ENCODE measurements at regions not wholly inside any gene's neighbourhood (a gene's known extent, or its start where the extent isn't known, plus 50 kb on each side); places are given as distances from the start of the nearest gene placed in this dataset.

- intact Hi-C loops (cut with micrococcal nuclease) = no loop called here
- H3K4me3 Mint-ChIP-seq = no peak overlapping the region
- Histone ChIP-seq H4K20me1 (ENCODE audit: insufficient read depth, low read length) (no peaks in the 10 kb centered on the region), H2AFZ (ENCODE audit: insufficient read depth, low read depth, low read length, poor library complexity, severe bottlenecking) (no peak overlapping the region), H3K4me1 (ENCODE audit: control insufficient read depth in 1 of 2, insufficient read depth in 2 of 2, low read length in 2 of 2) (no peaks in the 10 kb centered on the region), H3K79me2 (ENCODE audit: insufficient read depth, low read length) (no peaks in the 10 kb centered on the region), H3K27me3 (ENCODE audit: control insufficient read depth in 2 of 2, insufficient read depth in 2 of 2, low read length in 2 of 2) (no peaks in the 10 kb centered on the region), H3K4me2 (replicated peaks; ENCODE audit: extremely low read depth, low read length, poor library complexity, severe bottlenecking) (no peak overlapping the region), H3K9me3 (replicated peaks in 1 of 2; ENCODE audit: control insufficient read depth in 1 of 2, insufficient read depth in 1 of 2, low read length in 2 of 2) (no peaks in the 10 kb centered on the region), H3K27ac (ENCODE audit: low read depth in 1 of 2, low read length in 2 of 2) (no peak overlapping the region), H3K36me3 (replicated peaks in 1 of 2; ENCODE audit: control insufficient read depth in 1 of 2, insufficient read depth in 2 of 2, low read length in 2 of 2) (no peaks in the 10 kb centered on the region), H3K9ac (ENCODE audit: insufficient read depth, low read length, poor library complexity, severe bottlenecking) (no peak overlapping the region), H3K4me3 (replicated peaks in 1 of 3; ENCODE audit: low read depth in 2 of 3, low read length in 3 of 3) (no peak overlapping the region)
- peaks cover 2 to 14% (median 3%) of the 10 kb centered on the region in 7 donors for H3K9me3 Mint-ChIP-seq
- DNase-seq = no peak
- H3K27ac Mint-ChIP-seq = no peak overlapping the region
- no peaks in the 10 kb centered on the region for H3K4me1 Mint-ChIP-seq
- H3K36me3 Mint-ChIP-seq = no peaks in the 10 kb centered on the region
- WGBS (ENCODE audit: insufficient coverage) = no CpG with 5 or more reads among the region's 6 CpGs
- TF ChIP-seq CTCF (IDR thresholded peaks at IDR 0.05) = no peak
- H3K27me3 Mint-ChIP-seq (ENCODE audit: low read depth in 3 of 3) = peaks cover 0 to 2% (median 0%) of the 10 kb centered on the region in 3 donors
These were observed 456.2 kb downstream of the ADAMTS20 start for GRCh38 chr12:43095669-43096280.

DNA sequence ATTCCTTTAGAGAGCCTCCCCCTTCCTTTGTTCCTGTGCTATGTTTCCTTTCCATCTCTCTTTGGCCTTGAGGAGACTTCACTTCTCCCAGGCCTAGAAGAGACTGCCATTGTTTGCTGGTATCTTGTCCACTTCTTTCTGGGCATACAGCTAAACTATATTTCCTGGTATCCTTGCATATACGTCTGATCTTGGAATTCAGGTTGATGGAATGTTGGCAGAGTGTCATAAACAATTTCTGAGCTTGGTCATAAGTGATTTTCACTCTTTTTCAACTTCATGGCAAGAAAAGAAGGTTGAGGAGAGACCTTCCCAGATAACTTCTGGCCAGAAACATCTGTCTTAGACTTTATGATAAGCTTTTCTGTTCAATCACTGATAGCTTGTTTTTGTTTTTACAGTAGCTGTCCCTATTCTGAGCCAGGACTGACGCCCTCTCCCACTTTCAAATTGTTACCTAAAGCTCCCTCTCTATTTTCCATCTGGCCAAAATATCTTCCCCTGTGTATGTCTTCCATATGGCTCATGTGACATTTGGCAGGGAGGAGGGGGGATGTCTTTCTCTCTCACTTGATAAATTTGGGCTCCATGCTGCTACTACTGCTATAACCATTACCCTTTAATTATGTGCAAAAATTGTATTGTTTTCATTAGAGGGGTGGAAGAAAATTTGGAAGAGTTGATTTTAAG is 457.0 kb downstream of the ADAMTS20 start:
- WGBS (ENCODE audit: insufficient coverage) = no CpG with 5 or more reads among the region's 2 CpGs
- no peak overlapping the region for H3K4me3 ChIP-seq (replicated peaks in 1 of 3; ENCODE audit: low read depth in 2 of 3, low read length in 3 of 3)

More for the DNA sequence above, 457.0 kb downstream of the ADAMTS20 start:
- H3K9me3 ChIP-seq (replicated peaks in 1 of 2; ENCODE audit: control insufficient read depth in 1 of 2, insufficient read depth in 1 of 2, low read length in 2 of 2) = no peaks in the 10 kb centered on the region
- no peaks in the 10 kb centered on the region for H3K36me3 ChIP-seq (replicated peaks in 1 of 2; ENCODE audit: control insufficient read depth in 1 of 2, insufficient read depth in 2 of 2, low read length in 2 of 2)
- no peak for DNase-seq
- no peaks in the 10 kb centered on the region for H3K27me3 ChIP-seq (ENCODE audit: control insufficient read depth in 2 of 2, insufficient read depth in 2 of 2, low read length in 2 of 2)
- intact Hi-C loops (cut with micrococcal nuclease) = no loop called here
- Mint-ChIP-seq H3K4me3 (no peak overlapping the region), H3K27me3 (ENCODE audit: low read depth in 3 of 3) (peaks cover 0 to 2% (median 0%) of the 10 kb centered on the region in 3 donors), H3K27ac (no peak overlapping the region), H3K36me3 (no peaks in the 10 kb centered on the region), H3K9me3 (peaks cover 2 to 14% (median 5%) of the 10 kb centered on the region in 7 donors), H3K4me1 (no peaks in the 10 kb centered on the region)
- H2AFZ ChIP-seq (ENCODE audit: insufficient read depth, low read depth, low read length, poor library complexity, severe bottlenecking) = no peak overlapping the region
- no peak overlapping the region for H3K27ac ChIP-seq (ENCODE audit: low read depth in 1 of 2, low read length in 2 of 2)
- no peaks in the 10 kb centered on the region for H3K79me2 ChIP-seq (ENCODE audit: insufficient read depth, low read length)
- H3K4me2 ChIP-seq (replicated peaks; ENCODE audit: extremely low read depth, low read length, poor library complexity, severe bottlenecking) = no peak overlapping the region
- no peaks in the 10 kb centered on the region for H3K4me1 ChIP-seq (ENCODE audit: control insufficient read depth in 1 of 2, insufficient read depth in 2 of 2, low read length in 2 of 2)
- TF ChIP-seq CTCF (IDR thresholded peaks at IDR 0.05) = no peak
- no peak overlapping the region for H3K9ac ChIP-seq (ENCODE audit: insufficient read depth, low read length, poor library complexity, severe bottlenecking)
- no peaks in the 10 kb centered on the region for H4K20me1 ChIP-seq (ENCODE audit: insufficient read depth, low read length)
